ENCODE measurements at regions not wholly inside any gene's neighbourhood (a gene's known extent, or its start where the extent isn't known, plus 50 kb on each side); places are given as distances from the start of the nearest gene placed in this dataset.
A peak's percentile ranks its signal among the peaks of the same experiment; 100 is the strongest.

DNA sequence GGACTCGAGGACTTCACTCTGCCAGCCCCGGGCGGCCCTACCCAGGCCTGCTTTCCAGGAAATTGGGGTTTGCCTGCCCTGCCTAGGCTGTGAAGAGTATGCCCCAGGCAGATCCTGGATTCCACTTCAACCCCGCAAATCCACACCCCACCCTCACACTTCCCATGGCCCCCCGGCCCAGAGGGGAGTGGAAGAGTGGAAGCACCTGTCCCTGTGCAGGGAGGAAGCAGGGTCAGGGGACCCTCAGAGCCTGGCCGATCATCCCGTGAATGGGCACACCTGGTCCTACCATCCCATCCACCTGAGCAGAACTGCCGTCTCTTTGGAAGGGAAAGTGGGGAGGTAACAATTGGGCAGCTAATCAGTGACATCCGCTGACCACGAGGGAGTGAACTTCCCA lies 245.2 kb downstream of the EIPR1 start:
- no peaks in the 10 kb centered on the region for H3K79me2 ChIP-seq (ENCODE audit: insufficient read depth)
- no peaks in the 10 kb centered on the region for H3K27me3 ChIP-seq (ENCODE audit: insufficient read depth)
- TF ChIP-seq YY1 (IDR thresholded peaks at IDR 0.05; ENCODE audit: low read depth): no peak
- TF ChIP-seq, protein P1, sequence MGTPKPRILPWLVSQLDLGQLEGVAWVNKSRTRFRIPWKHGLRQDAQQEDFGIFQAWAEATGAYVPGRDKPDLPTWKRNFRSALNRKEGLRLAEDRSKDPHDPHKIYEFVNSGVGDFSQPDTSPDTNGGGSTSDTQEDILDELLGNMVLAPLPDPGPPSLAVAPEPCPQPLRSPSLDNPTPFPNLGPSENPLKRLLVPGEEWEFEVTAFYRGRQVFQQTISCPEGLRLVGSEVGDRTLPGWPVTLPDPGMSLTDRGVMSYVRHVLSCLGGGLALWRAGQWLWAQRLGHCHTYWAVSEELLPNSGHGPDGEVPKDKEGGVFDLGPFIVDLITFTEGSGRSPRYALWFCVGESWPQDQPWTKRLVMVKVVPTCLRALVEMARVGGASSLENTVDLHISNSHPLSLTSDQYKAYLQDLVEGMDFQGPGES (IDR thresholded peaks at IDR 0.05; ENCODE audit: low read depth, low read length): no peak
- no peaks in the 10 kb centered on the region for H3F3A ChIP-seq (replicated peaks; ENCODE audit: insufficient read depth)
- H3K4me1 ChIP-seq (ENCODE audit: control insufficient read depth in 1 of 2, insufficient read depth in 2 of 2, low read depth in 1 of 2, low read length in 1 of 2): peaks cover 0 to 49% of the 10 kb centered on the region in 2 experiments; a peak in 3 of 4 replicates
- H3K4me3 ChIP-seq (ENCODE audit: low read depth in 2 of 2, low read length in 1 of 2): no peak overlapping the region
- ChIA-PET CTCF (no interaction called here), POLR2A (no interaction called here)
- no peaks in the 10 kb centered on the region for H3K9me3 ChIP-seq
- no peaks in the 10 kb centered on the region for H3K36me3 ChIP-seq (replicated peaks in 1 of 2; ENCODE audit: control insufficient read depth in 1 of 2, insufficient read depth in 2 of 2, low read length in 1 of 2)
- no peak overlapping the region for H3K9ac ChIP-seq
- WGBS (ENCODE audit: low lambda C conversion rate): 55% methylated on average over 8 of the region's 10 CpGs
- no peak overlapping the region for H3K4me2 ChIP-seq
- no peak for DNase-seq
- no peaks in the 10 kb centered on the region for H3K9me2 ChIP-seq
- H3K27ac ChIP-seq (ENCODE audit: low read depth in 2 of 2, low read length in 1 of 2): peak overlapping the region in 1 of 2 experiments; percentile 100; a peak in 2 of 4 replicates
- H2AFZ ChIP-seq (ENCODE audit: low read depth): no peak overlapping the region
- no peaks in the 10 kb centered on the region for H4K20me1 ChIP-seq (ENCODE audit: insufficient read depth)

DNA sequence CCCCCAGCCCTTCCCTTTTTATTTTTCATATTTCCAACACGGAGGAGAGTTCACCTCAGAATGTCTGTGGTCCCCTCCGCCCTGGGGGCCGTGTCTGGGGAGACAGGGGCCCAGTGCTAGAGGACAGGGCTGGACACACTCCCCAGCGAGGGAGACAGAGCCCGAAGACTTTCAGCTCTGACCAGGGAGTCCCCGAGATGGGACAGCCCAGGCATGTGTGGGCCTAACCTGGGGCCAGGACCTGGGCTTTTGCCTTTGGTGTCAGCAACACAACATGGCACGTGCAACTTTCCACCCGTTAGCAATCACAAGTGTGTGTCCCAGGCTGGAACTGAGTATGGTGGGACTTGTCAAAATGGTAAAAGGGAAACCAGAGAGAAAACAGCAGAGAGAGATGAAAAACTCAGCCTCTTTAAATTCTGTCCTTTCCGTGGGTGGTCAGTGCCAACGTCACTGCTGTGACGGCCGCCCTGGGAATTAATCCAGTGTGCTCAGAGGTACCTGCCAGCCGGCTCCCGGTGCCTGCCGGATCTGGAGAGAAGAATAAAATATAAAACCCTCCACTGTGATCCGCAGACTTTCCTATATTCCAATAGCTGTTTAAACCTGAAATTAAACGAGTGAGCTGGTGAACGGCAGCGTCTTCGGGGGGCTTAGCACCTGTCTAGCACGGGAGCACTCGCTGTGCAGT lies 245.8 kb downstream of the EIPR1 start:
- no peak overlapping the region for H3K4me3 ChIP-seq (ENCODE audit: low read depth in 2 of 2, low read length in 1 of 2)
- H3K4me2 ChIP-seq: no peak overlapping the region
- H3K36me3 ChIP-seq (replicated peaks in 1 of 2; ENCODE audit: control insufficient read depth in 1 of 2, insufficient read depth in 2 of 2, low read length in 1 of 2): no peaks in the 10 kb centered on the region
- H3K27me3 ChIP-seq (ENCODE audit: insufficient read depth): no peaks in the 10 kb centered on the region
- ChIA-PET CTCF (interaction anchor here (0.7 to 2.1 kb wide), 3 partner anchors 15 to 294 kb away, joined by 3 to 7 read pairs (median 3); no protein-coding TSS in a partner anchor), POLR2A (interaction anchor here (0.8 kb wide), 1 partner anchor 31 kb away, joined by 4 read pairs; no protein-coding TSS in a partner anchor)
- H3K27ac ChIP-seq (ENCODE audit: low read depth in 2 of 2, low read length in 1 of 2): peak overlapping the region in 1 of 2 experiments; percentile 100; a peak in 2 of 4 replicates
- H3K9me2 ChIP-seq: no peaks in the 10 kb centered on the region
- H3K9me3 ChIP-seq: no peaks in the 10 kb centered on the region
- no peaks in the 10 kb centered on the region for H3F3A ChIP-seq (replicated peaks; ENCODE audit: insufficient read depth)
- H2AFZ ChIP-seq (ENCODE audit: low read depth): no peak overlapping the region
- no peak overlapping the region for H3K9ac ChIP-seq
- DNase-seq: no peak
- H3K4me1 ChIP-seq (ENCODE audit: control insufficient read depth in 1 of 2, insufficient read depth in 2 of 2, low read depth in 1 of 2, low read length in 1 of 2): peaks cover 0 to 55% of the 10 kb centered on the region in 2 experiments; a peak in 3 of 4 replicates
- no peaks in the 10 kb centered on the region for H3K79me2 ChIP-seq (ENCODE audit: insufficient read depth)
- H4K20me1 ChIP-seq (ENCODE audit: insufficient read depth): no peaks in the 10 kb centered on the region
- no peak for TF ChIP-seq TAF1 (IDR thresholded peaks at IDR 0.05; ENCODE audit: borderline replicate concordance, low read depth, low read length)
- no peak for TF ChIP-seq ELF1 (IDR thresholded peaks at IDR 0.05)
- no peak for TF ChIP-seq GABPA (IDR thresholded peaks at IDR 0.05; ENCODE audit: low read depth)
- no peak for TF ChIP-seq GATA2 (CRISPR knock-in tag; IDR thresholded peaks at IDR 0.05)
- TF ChIP-seq POLR2AphosphoS5 (IDR thresholded peaks at IDR 0.05; ENCODE audit: low read depth, low read length): no peak
- no peak for TF ChIP-seq RCOR1 (IDR thresholded peaks at IDR 0.05; ENCODE audit: low read length)
- TF ChIP-seq FOXM1 (IDR thresholded peaks at IDR 0.05; ENCODE audit: low read depth): no peak
- TF ChIP-seq EP300 (IDR thresholded peaks at IDR 0.05; ENCODE audit: borderline replicate concordance in 1 of 2, low read depth in 1 of 2, low read length in 1 of 2): no peak
- TF ChIP-seq TCF12 (IDR thresholded peaks at IDR 0.05): no peak
- no peak for TF ChIP-seq JUND (IDR thresholded peaks at IDR 0.05)
- TF ChIP-seq, protein P2, sequence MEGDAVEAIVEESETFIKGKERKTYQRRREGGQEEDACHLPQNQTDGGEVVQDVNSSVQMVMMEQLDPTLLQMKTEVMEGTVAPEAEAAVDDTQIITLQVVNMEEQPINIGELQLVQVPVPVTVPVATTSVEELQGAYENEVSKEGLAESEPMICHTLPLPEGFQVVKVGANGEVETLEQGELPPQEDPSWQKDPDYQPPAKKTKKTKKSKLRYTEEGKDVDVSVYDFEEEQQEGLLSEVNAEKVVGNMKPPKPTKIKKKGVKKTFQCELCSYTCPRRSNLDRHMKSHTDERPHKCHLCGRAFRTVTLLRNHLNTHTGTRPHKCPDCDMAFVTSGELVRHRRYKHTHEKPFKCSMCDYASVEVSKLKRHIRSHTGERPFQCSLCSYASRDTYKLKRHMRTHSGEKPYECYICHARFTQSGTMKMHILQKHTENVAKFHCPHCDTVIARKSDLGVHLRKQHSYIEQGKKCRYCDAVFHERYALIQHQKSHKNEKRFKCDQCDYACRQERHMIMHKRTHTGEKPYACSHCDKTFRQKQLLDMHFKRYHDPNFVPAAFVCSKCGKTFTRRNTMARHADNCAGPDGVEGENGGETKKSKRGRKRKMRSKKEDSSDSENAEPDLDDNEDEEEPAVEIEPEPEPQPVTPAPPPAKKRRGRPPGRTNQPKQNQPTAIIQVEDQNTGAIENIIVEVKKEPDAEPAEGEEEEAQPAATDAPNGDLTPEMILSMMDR (IDR thresholded peaks at IDR 0.05): no peak
- 67% methylated on average over 22 of the region's 22 CpGs for WGBS (ENCODE audit: low lambda C conversion rate)
